ENCODE measurements at regions not wholly inside any gene's neighbourhood (a gene's known extent, or its start where the extent isn't known, plus 50 kb on each side); places are given as distances from the start of the nearest gene placed in this dataset.

- in situ Hi-C loops (cut with HindIII; ENCODE audit: low sequenced_read_pairs) = no loop called here
- no peak for TF ChIP-seq CTCF (IDR thresholded peaks at IDR 0.05; ENCODE audit: low read depth, low read length)
- H3K4me3 ChIP-seq (ENCODE audit: low read depth, low read length) = no peak overlapping the region
- DNase-seq (ENCODE audit: low read depth, low spot score) = no peak
Observed at GRCh38 chr18:65942854-65943253, 192.0 kb downstream of the CDH7 start.

- no peak for TF ChIP-seq CTCF (IDR thresholded peaks at IDR 0.05; ENCODE audit: low read depth, low read length)
- H3K4me3 ChIP-seq (ENCODE audit: low read depth, low read length) = no peak overlapping the region
- DNase-seq (ENCODE audit: low read depth, low spot score) = no peak
- in situ Hi-C loops (cut with HindIII; ENCODE audit: low sequenced_read_pairs) = no loop called here
Observed at GRCh38 chr18:65942104-65942503, 191.3 kb downstream of the CDH7 start.

- DNase-seq (ENCODE audit: low read depth, low spot score) = no peak
- TF ChIP-seq CTCF (IDR thresholded peaks at IDR 0.05; ENCODE audit: low read depth, low read length) = no peak
- in situ Hi-C loops (cut with HindIII; ENCODE audit: low sequenced_read_pairs) = no loop called here
- H3K4me3 ChIP-seq (ENCODE audit: low read depth, low read length) = no peak overlapping the region
Observed at GRCh38 chr18:65941482-65941881, 190.7 kb downstream of the CDH7 start.
